Suppressor macrophage treated with lipopolysaccharide for 4 hours (primary cell): ENCODE measurements at regions not wholly inside any gene's neighbourhood (a gene's known extent, or its start where the extent isn't known, plus 50 kb on each side); places are given as distances from the start of the nearest gene placed in this dataset.
"Not testable (repeated sequence)": the region's sequence is repeated elsewhere in the genome, so short reads cannot be mapped to it uniquely, and the experiment has no call there.

ENCODE experiments used
- DNase-seq: peaks from one replicate; pipeline ENCODE4 v3.0.0-alpha.2; 2020

DNA sequence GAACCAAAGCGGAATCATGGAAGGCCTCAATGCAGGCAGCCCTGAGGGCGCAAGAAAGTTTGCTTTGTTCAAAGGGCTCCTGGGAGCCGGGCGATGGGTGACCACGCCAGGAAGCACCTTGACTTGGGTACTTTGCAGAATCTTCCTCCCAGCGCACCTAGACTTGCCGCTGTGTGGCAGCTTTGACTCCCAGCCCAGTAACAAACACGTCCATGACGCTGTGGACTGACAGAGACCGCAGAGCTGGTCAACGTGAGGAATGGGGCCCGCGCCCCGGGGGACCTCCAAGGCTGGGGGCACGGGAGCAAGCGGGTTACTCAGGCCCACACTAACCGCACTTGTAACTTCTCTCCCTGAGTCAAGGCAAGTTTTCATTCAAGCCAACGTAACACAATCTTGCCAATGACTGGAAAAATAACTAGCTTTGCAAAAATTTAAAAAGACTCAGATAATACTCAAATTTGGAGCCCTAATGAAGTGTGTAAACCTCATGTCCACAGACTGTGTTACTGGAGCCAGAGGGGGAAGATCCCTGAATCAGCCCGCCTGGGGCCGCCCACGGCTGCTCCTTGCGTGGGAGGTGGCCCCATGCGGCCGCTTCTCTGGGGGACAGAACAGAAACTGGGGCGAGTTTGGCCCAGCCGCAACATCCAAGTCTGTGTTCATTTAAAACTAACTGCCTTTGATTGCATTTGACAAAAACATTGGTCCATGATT is 130.8 kb downstream of the DNAJB6 start:
- no peak for DNase-seq

GRCh38 chr7:157468221-157469111 is 131.7 kb downstream of the DNAJB6 start:
- DNase-seq = no peak

GRCh38 chr7:157469181-157470016 is 132.6 kb downstream of the DNAJB6 start:
- no peak for DNase-seq

- DNase-seq = no peak
Measured at GRCh38 chr7:157470017-157470322, 133.2 kb downstream of the DNAJB6 start.

GRCh38 chr7:157470701-157471131 is 133.9 kb downstream of the DNAJB6 start:
- DNase-seq = no peak

DNA sequence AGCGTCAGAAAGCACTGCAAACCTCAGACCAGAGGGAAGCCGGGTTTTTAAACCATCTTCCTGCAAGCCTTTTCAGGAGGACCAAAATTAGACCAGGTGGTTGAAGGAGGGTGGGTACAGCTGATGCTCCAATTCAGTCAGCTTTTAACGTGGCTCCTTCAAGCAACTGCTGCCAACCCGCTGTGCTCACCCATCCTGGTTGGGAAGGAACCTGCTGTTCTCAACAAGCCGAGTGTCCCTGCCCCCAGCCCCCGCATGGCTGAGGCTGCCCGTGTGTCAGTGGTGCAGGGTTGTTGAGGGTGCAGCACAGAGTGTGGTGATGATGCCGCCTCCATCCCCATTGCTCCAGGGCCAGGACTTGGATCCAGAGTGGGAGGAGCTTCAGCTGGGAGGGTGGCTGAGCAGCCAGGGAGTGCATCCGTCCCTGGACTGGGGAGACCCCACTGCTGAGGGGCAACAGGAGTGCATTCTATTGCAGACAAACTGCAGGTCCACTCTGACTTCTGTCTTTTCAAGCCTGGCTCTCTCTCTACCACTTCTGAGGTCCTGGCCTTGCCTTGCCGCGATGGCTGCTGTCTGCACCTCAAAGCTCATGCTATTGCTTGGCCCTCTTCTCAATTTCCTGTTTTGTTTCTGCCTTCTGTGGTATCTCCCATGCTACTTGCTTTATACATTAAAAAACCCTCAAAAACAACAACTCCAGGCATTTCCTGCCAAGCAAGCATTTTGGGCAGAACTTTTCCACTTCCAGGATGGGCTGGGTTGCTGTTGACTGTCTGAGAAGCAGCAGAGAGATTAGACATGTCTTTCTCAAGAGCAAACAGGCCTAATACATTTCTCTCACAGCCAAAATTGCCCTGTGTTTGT is 134.7 kb downstream of the DNAJB6 start:
- no peak for DNase-seq

DNA sequence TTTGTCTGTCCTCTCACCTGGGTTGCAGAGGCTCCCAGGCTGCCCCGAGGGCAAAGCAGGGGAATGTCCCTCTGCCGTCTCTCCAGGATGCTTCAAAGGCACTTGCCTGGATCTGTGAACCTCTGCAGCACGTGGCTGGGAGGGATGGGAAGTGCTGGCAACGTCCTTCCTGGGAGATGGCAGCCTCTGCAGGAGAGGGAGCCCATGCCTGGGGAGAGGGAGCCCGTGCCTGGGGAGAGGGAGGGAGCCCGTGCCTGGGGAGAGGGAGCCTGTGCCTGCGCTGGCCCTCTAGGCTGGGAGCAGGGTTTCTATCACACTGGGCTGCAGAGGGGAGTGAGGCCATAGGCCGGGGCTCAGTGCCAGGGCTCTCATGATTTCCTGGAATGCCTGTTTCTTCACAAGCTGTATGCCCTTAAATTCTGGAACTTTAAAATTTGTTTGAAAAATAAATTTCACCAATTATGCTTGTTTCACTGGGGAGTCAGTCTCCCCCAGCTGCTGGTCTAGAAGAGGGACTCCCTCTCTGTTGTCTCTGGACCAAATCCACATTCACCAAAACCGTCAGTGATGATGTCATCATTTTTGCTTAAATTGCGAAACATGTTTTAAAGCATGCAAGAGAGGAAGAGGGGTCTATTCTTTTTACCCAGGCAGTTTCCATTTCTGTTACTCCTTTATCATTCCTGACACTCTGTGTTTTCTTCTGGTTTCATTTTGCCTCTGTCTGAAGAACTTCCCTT is 135.7 kb downstream of the DNAJB6 start:
- peak; percentile 9 for DNase-seq

DNA sequence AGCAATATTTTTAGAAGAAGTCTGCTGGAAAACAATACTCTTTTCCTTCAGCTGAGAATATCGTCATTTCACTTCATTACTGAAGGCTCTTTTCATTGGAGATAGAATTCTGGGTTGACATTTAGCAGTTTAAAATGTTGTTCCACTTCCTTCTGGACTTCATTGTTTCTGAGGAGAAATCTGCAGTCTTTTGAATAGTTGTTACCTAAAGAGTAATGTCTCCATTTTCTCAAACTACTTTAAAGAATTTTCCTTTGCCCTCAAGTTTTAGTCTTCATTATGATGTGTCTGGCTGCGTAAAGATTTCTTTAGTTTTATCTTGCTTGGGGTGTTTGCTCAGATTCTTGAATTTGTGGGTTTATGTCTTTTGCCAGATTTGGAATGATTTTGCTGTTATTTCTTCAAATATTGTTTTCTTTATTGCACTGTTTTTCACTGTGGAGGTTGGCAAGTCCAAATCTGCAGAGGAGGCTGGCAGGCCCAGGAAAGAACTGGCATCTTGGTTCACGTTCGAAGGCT is 136.3 kb downstream of the DNAJB6 start:
- no peak for DNase-seq

- DNase-seq = peak; percentile 21
Measured at GRCh38 chr7:157474685-157475084, 137.9 kb downstream of the DNAJB6 start.

- no peak for DNase-seq
Measured at GRCh38 chr7:157475095-157475494, 138.3 kb downstream of the DNAJB6 start.

GRCh38 chr7:157475601-157476000 is 138.8 kb downstream of the DNAJB6 start:
- DNase-seq = no peak

- no peak for DNase-seq
Measured at GRCh38 chr7:157476201-157476600, 139.4 kb downstream of the DNAJB6 start.

GRCh38 chr7:157476654-157477549 is 140.1 kb downstream of the DNAJB6 start:
- DNase-seq = no peak

- DNase-seq = no peak
Measured at GRCh38 chr7:157477550-157478212, 140.9 kb downstream of the DNAJB6 start.

- not testable (repeated sequence) for DNase-seq
Measured at GRCh38 chr7:157478611-157479010, 141.8 kb downstream of the DNAJB6 start.

GRCh38 chr7:157479326-157479725 is 142.5 kb downstream of the DNAJB6 start:
- DNase-seq = no peak

GRCh38 chr7:157480371-157481050 is 143.7 kb downstream of the DNAJB6 start:
- DNase-seq = no peak

- DNase-seq = no peak
Measured at GRCh38 chr7:157481389-157481788, 144.6 kb downstream of the DNAJB6 start.

DNA sequence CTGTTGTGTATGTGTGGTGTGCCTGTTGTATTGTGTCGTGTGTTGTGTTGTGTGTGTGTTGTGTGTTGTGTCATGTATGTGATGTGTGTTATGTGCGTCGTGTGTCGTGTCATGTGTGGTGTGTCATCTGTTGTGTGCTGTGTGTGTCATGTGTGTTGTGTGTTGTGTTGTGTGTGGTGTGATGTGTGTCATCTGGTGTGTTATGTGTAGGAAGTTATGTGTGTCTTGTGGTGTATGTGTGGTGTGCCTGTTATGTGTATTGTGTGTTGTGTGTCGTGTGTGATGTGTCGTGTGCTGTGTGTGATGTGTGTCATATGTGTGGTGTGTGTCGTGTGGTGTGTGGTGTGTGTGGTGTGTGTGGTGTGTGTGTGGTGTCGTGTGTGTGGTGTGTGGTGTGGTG is 145.2 kb downstream of the DNAJB6 start:
- no peak for DNase-seq
